GM12872 (cell line): ENCODE measurements at regions not wholly inside any gene's neighbourhood (a gene's known extent, or its start where the extent isn't known, plus 50 kb on each side); places are given as distances from the start of the nearest gene placed in this dataset.

ENCODE experiments used
- TF ChIP-seq, protein P1 (sequence below): IDR thresholded peaks from 3 replicates; pipeline ENCODE4 v1.5.1; 2011; ENCODE audit warnings: low read depth, mild to moderate bottlenecking, low read length, moderate library complexity; ENCODE audit not compliant: insufficient read depth

DNA sequence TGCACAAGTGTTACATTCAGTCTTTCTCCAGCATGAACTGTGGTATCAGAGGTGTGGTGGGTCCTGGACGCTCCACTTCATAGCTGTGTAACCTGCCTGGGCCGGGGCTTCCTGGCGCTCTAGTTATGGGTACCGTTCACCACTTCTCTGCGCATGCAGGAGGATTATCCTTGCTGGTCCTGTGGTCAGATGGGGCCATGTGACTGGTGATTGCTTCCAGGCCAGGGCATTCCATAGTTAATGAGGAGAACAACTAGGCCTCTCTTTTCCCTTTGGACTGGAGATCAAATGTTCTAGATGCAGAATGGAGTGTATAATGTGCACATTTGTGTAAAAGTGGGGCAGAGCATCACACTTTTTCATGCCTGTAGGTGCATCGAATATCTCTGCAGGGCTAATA is 444.0 kb downstream of the AACS start:
- TF ChIP-seq, protein P1, sequence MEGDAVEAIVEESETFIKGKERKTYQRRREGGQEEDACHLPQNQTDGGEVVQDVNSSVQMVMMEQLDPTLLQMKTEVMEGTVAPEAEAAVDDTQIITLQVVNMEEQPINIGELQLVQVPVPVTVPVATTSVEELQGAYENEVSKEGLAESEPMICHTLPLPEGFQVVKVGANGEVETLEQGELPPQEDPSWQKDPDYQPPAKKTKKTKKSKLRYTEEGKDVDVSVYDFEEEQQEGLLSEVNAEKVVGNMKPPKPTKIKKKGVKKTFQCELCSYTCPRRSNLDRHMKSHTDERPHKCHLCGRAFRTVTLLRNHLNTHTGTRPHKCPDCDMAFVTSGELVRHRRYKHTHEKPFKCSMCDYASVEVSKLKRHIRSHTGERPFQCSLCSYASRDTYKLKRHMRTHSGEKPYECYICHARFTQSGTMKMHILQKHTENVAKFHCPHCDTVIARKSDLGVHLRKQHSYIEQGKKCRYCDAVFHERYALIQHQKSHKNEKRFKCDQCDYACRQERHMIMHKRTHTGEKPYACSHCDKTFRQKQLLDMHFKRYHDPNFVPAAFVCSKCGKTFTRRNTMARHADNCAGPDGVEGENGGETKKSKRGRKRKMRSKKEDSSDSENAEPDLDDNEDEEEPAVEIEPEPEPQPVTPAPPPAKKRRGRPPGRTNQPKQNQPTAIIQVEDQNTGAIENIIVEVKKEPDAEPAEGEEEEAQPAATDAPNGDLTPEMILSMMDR: no peak

DNA sequence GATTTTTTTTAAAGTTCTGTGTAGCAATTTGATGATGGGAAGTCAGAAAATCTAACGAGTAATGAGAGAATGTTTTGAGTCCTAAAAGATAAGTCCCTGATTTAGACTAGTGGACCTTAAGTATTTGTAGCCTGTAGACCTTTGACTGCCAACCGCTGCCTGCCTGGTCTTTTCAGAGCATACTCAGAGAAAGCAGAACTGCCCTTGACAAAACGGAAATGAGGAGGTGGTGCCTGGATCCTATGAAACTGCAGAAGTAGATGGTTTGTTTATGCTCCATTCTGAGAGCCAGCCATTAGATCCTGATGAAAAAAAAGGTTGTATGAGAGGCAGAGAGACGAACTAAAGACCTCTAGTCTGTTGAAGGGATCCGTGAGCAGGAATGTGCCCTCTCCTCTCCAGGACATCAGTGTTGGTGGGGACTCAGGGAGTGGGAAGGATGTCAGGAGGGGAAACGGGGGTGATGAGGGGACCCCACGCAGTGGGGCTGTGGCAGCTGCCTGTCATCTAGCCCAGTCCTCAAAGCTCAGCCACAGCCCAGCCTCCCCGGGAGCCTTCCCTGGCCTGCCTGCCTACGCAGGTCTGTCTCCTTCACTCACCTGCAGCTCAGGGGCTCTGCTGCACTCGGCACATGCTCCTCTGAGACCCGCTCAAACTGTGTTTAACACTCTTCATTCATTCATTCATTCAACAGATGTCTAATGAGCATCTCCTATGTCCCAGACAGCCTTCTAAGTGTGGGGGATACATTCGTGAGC is 447.5 kb downstream of the AACS start:
- TF ChIP-seq, protein P1: no peak

GRCh38 chr12:125515887-125516286 is 450.7 kb downstream of the AACS start:
- TF ChIP-seq, protein P1: no peak

GRCh38 chr12:125518074-125518473 is 452.8 kb downstream of the AACS start:
- TF ChIP-seq, protein P1: no peak

DNA sequence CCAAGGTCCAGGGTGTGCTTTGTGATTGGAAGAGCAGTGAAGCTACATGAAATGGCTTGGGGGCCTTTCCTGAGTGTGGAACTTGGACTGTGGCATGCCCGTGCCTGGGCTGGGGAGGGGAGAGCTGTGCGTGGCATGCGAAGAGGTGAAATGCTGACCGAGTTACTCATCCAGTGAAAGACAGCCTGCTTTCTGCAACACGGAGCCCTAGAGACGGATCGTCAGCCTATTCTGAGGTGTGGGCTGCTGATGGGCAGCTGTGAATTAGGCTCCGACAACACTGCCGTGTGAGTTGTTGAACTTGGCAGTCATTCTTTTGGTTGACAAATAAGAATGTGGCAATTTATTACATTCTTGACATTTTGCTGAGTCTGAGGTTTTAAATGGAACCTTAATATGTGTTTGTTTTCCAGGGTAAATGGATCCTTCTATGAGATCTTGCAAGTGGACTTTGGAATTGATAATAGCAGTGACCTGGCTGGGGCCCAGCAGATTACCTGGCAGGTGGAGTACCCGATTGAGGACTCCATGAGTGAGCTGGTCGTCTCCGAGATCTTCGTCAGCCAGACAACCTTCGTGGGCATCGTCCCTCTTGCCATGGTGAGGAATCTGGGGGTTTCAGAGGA is 453.9 kb downstream of the AACS start:
- TF ChIP-seq, protein P1: no peak

DNA sequence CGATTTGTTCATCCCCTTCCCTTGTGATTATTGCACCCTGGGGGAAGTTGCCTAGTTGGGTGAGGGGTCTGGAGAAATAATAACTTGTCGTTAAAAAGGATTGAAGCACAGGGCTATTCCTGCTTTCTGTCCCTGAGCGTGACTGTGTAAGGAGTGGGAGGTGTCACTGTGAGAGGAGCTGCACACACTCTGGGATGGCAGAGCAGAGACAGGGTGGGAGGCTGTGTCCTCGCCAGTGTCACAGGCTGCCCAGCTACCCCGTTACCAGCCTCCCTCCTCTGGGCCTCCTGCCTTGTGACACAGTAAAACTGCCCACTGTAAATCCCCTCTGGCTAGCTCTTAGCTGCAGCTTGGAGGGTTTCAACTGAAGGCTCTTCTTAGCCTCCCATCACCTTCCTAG is 460.6 kb downstream of the AACS start:
- TF ChIP-seq, protein P1: no peak

DNA sequence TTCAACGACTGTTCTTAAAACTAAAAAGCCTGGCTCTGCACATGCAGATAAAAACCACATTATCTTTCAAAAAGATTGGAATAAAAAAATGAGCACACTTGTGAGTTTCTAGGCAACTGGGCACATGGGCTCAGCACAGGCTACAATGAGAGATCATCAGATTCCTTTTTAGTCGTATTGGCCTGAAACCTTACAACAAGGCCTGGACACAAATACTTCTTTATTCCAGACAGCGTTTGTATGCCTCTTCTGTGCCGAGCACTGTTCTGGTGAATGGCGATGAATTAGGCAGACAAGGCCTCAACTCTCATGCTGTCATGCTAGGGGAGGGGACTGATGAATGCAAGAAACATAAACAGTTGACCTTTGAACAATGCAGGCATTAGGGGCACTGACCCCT is 463.0 kb downstream of the AACS start:
- TF ChIP-seq, protein P1: no peak
